ENCODE measurements at regions not wholly inside any gene's neighbourhood (a gene's known extent, or its start where the extent isn't known, plus 50 kb on each side); places are given as distances from the start of the nearest gene placed in this dataset.

GRCh38 chr1:195415584-195415983 is 1192.7 kb downstream of the KCNT2 start:
- TF ChIP-seq CTCF (IDR thresholded peaks at IDR 0.05; ENCODE audit: control extremely low read depth, extremely low read depth, low read depth, missing control alignments) = no peak
- ChIA-PET CTCF (no interaction called here), POLR2A (no interaction called here)
- peak; percentile 3 for DNase-seq (ENCODE audit: extremely low spot score)

GRCh38 chr1:195394567-195394966 is 1213.7 kb downstream of the KCNT2 start:
- TF ChIP-seq CTCF (IDR thresholded peaks at IDR 0.05; ENCODE audit: control extremely low read depth, extremely low read depth, low read depth, missing control alignments) = no peak
- ChIA-PET CTCF (no interaction called here), POLR2A (no interaction called here)
- DNase-seq (ENCODE audit: extremely low spot score) = no peak

- CTCF ChIA-PET = interaction anchor here (1.2 to 1.4 kb wide), 2 partner anchors 12 to 45 kb away, joined by 3 read pairs; no protein-coding TSS in a partner anchor
Measured at GRCh38 chr1:195376190-195376589, 1232.0 kb downstream of the KCNT2 start.

GRCh38 chr1:195373856-195374255 is 1234.4 kb downstream of the KCNT2 start:
- no peak for DNase-seq (ENCODE audit: extremely low spot score)
- ChIA-PET POLR2A (no interaction called here), CTCF (no interaction called here)
- TF ChIP-seq CTCF (IDR thresholded peaks at IDR 0.05; ENCODE audit: control extremely low read depth, extremely low read depth, low read depth, missing control alignments) = no peak

More at GRCh38 chr1:195376190-195376589, 1232.0 kb downstream of the KCNT2 start:
- no peak for TF ChIP-seq CTCF (IDR thresholded peaks at IDR 0.05; ENCODE audit: control extremely low read depth, extremely low read depth, low read depth, missing control alignments)
- no peak for DNase-seq (ENCODE audit: extremely low spot score)
- POLR2A ChIA-PET = no interaction called here

GRCh38 chr1:195345149-195345548 is 1263.1 kb downstream of the KCNT2 start:
- ChIA-PET POLR2A (no interaction called here), CTCF (no interaction called here)
- TF ChIP-seq CTCF (IDR thresholded peaks at IDR 0.05; ENCODE audit: control extremely low read depth, extremely low read depth, low read depth, missing control alignments) = no peak
- DNase-seq (ENCODE audit: extremely low spot score) = no peak

- no peak for DNase-seq (ENCODE audit: extremely low spot score)
- ChIA-PET POLR2A (no interaction called here), CTCF (no interaction called here)
- TF ChIP-seq CTCF (IDR thresholded peaks at IDR 0.05; ENCODE audit: control extremely low read depth, extremely low read depth, low read depth, missing control alignments) = no peak
Measured at GRCh38 chr1:195337646-195338045, 1270.6 kb downstream of the KCNT2 start.

- no peak for TF ChIP-seq CTCF (IDR thresholded peaks at IDR 0.05; ENCODE audit: control extremely low read depth, extremely low read depth, low read depth, missing control alignments)
- ChIA-PET POLR2A (no interaction called here), CTCF (no interaction called here)
- no peak for DNase-seq (ENCODE audit: extremely low spot score)
Measured at GRCh38 chr1:195336812-195337211, 1271.4 kb downstream of the KCNT2 start.

Data from GM10248 (cell line).